H1 (cell line): ENCODE measurements at regions not wholly inside any gene's neighbourhood (a gene's known extent, or its start where the extent isn't known, plus 50 kb on each side); places are given as distances from the start of the nearest gene placed in this dataset.

Source experiments
- CTCF ChIA-PET: fragments of 300-600 bp; sonication (Branson Sonifier 250); formaldehyde crosslinking; loops from one replicate; lab custom pipeline; 2021; ENCODE audit not compliant: partially characterized antibody; lab: Charles Lee
- POLR2A ChIA-PET: fragments of 300-600 bp; sonication (Branson Sonifier 250); formaldehyde crosslinking; loops from one replicate; lab custom pipeline; 2021; ENCODE audit warnings: inconsistent platforms; ENCODE audit not compliant: partially characterized antibody; lab: Charles Lee
- DNase-seq, 2 experiments: peaks; one replicate each; pipeline versions ENCODE4 v3.0.0 to v3.0.0-alpha.2; 2010 to 2022; ENCODE audit warnings: low spot score in 2 of 2, low read depth in 1 of 2, mixed read lengths in 1 of 2
- FAIRE-seq: peaks from 2 replicates; lab custom pipeline; 2011; peaks lifted over from hg19 to GRCh38; lab: Jason Lieb, UNC
- H2AFZ ChIP-seq: 2 replicates; pipeline ENCODE4 v1.8.1; 2012; ENCODE audit warnings: low read length, inconsistent platforms
- H2AK5ac ChIP-seq: 2 replicates; pipeline ENCODE4 v1.6.1; 2013; ENCODE audit warnings: low read depth, low read length
- H2BK120ac ChIP-seq: replicated peaks from 2 replicates; pipeline ENCODE3; 2013; ENCODE audit warnings: low read depth, low read length, inconsistent platforms
- H2BK12ac ChIP-seq: 2 replicates; pipeline ENCODE4 v1.6.1; 2013; ENCODE audit warnings: low read depth, low read length
- H2BK15ac ChIP-seq: 2 replicates; pipeline ENCODE4 v1.6.1; 2013; ENCODE audit warnings: low read length
- H2BK20ac ChIP-seq: 2 replicates; pipeline ENCODE4 v1.6.1; 2013; ENCODE audit warnings: low read length
- H2BK5ac ChIP-seq: 2 replicates; pipeline ENCODE4 v1.6.1; 2013; ENCODE audit warnings: low read depth, low read length
- H3K14ac ChIP-seq: 2 replicates; pipeline ENCODE4 v1.6.1; 2013; ENCODE audit warnings: inconsistent platforms; ENCODE audit not compliant: insufficient read length
- H3K18ac ChIP-seq: 2 replicates; pipeline ENCODE4 v1.6.1; 2013; ENCODE audit warnings: low read length; ENCODE audit errors: extremely low read depth
- H3K23ac ChIP-seq: 2 replicates; pipeline ENCODE4 v1.6.1; 2013; ENCODE audit warnings: inconsistent platforms; ENCODE audit not compliant: insufficient read length
- H3K23me2 ChIP-seq: 2 replicates; pipeline ENCODE4 v1.6.1; 2013; ENCODE audit warnings: low read depth, low read length
- H3K27ac ChIP-seq: 2 replicates; pipeline ENCODE4 v1.6.1; 2011; ENCODE audit warnings: low read depth, low read length, inconsistent platforms
- H3K27me3 ChIP-seq, 4 experiments: replicated peaks in 1 of 4; 1 replicate in 1 of 4; 2 replicates in 3 of 4; pipeline versions ENCODE4 v1.6.1 to v1.8.1; 2011 to 2013; ENCODE audit warnings: low read length in 3 of 4, mild to moderate bottlenecking in 3 of 4, inconsistent platforms in 2 of 4, mixed read lengths in 2 of 4, moderate library complexity in 1 of 4; ENCODE audit not compliant: control insufficient read depth in 3 of 4, insufficient read depth in 3 of 4; ENCODE audit errors: extremely low read depth in 1 of 4
- H3K36me3 ChIP-seq, 4 experiments: 2 replicates each; pipeline versions ENCODE4 v1.6.1 to v1.8.1; 2011 to 2013; ENCODE audit warnings: mild to moderate bottlenecking in 4 of 4, low read length in 3 of 4, moderate library complexity in 2 of 4, control low read depth in 1 of 4, inconsistent platforms in 1 of 4; ENCODE audit not compliant: insufficient read depth in 4 of 4, control insufficient read depth in 2 of 4
- H3K4ac ChIP-seq: replicated peaks from 2 replicates; pipeline ENCODE3; 2013; ENCODE audit warnings: low read length, low read depth, mixed read lengths, inconsistent platforms; ENCODE audit not compliant: insufficient read length
- H3K4me1 ChIP-seq, 4 experiments: replicated peaks in 1 of 4; 1 replicate in 1 of 4; 2 replicates in 3 of 4; pipeline versions ENCODE4 v1.6.1 to v1.8.1; 2011 to 2013; ENCODE audit warnings: low read length in 3 of 4, inconsistent platforms in 2 of 4, mixed read lengths in 1 of 4; ENCODE audit not compliant: insufficient read depth in 4 of 4, control insufficient read depth in 3 of 4
- H3K4me2 ChIP-seq, 2 experiments: 2 replicates each; pipeline versions ENCODE4 v1.6.1 to v1.8.1; 2011 to 2013; ENCODE audit warnings: low read depth in 2 of 2, low read length in 2 of 2, control low read depth in 1 of 2, inconsistent platforms in 1 of 2, mild to moderate bottlenecking in 1 of 2; ENCODE audit not compliant: insufficient read depth in 1 of 2
- H3K4me3 ChIP-seq, 4 experiments: fragments of 200-600, 300-600 bp in 1 of 4; sonication (generic), shearing (Covaris generic), sonication (Bioruptor Twin) in 1 of 4; 2 replicates each; pipeline versions ENCODE4 v1.5.1 to v1.8.1; 2011 to 2016; ENCODE audit warnings: low read length in 4 of 4, low read depth in 3 of 4, control low read depth in 2 of 4, inconsistent platforms in 2 of 4, mild to moderate bottlenecking in 2 of 4, mixed read lengths in 1 of 4, moderate library complexity in 1 of 4; ENCODE audit not compliant: insufficient read depth in 2 of 4; ENCODE audit errors: extremely low read depth in 1 of 4
- H3K56ac ChIP-seq: replicated peaks from 2 replicates; pipeline ENCODE3; 2013; ENCODE audit warnings: low read depth, mild to moderate bottlenecking, mixed read lengths, low read length, inconsistent platforms; ENCODE audit not compliant: insufficient read length
- H3K79me1 ChIP-seq: 2 replicates; pipeline ENCODE4 v1.6.1; 2013; ENCODE audit warnings: low read depth, low read length, control low read depth
- H3K79me2 ChIP-seq, 2 experiments: 2 replicates each; pipeline versions ENCODE4 v1.6.1 to v1.8.1; 2012 to 2013; ENCODE audit warnings: low read length in 2 of 2, mild to moderate bottlenecking in 2 of 2, inconsistent platforms in 1 of 2; ENCODE audit not compliant: insufficient read depth in 2 of 2, control insufficient read depth in 1 of 2
- H3K9ac ChIP-seq, 4 experiments: replicated peaks in 1 of 4; 1 replicate in 1 of 4; 2 replicates in 3 of 4; pipeline versions ENCODE4 v1.6.1 to v1.8.1; 2011 to 2013; ENCODE audit warnings: low read depth in 3 of 4, low read length in 3 of 4, control low read depth in 2 of 4, mild to moderate bottlenecking in 2 of 4, moderate library complexity in 2 of 4, inconsistent platforms in 1 of 4; ENCODE audit errors: extremely low read depth in 1 of 4
- H3K9me3 ChIP-seq, 2 experiments: 2 replicates each; pipeline versions ENCODE4 v1.6.1 to v1.8.1; 2012 to 2013; ENCODE audit warnings: mild to moderate bottlenecking in 2 of 2, moderate library complexity in 2 of 2, control low read depth in 1 of 2, inconsistent platforms in 1 of 2, low read depth in 1 of 2, low read length in 1 of 2, mixed read lengths in 1 of 2; ENCODE audit not compliant: insufficient read depth in 2 of 2
- H4K20me1 ChIP-seq, 2 experiments: replicated peaks in 1 of 2; 2 replicates each; pipeline versions ENCODE3 to v1.8.1; 2011 to 2013; ENCODE audit warnings: inconsistent platforms in 2 of 2, low read length in 2 of 2, mild to moderate bottlenecking in 1 of 2; ENCODE audit not compliant: insufficient read depth in 2 of 2, control insufficient read depth in 1 of 2
- H4K5ac ChIP-seq: 2 replicates; pipeline ENCODE4 v1.6.1; 2013; ENCODE audit warnings: low read length, low read depth, mixed read lengths, inconsistent platforms; ENCODE audit not compliant: insufficient read length
- H4K8ac ChIP-seq: 2 replicates; pipeline ENCODE4 v1.8.0; 2013; ENCODE audit warnings: mild to moderate bottlenecking, moderate library complexity, low read length, inconsistent platforms; ENCODE audit not compliant: insufficient read depth; ENCODE audit errors: extremely low read depth
- H4K91ac ChIP-seq: replicated peaks from 2 replicates; pipeline ENCODE3; 2013; ENCODE audit warnings: low read length, mixed read lengths, inconsistent platforms; ENCODE audit not compliant: insufficient read length
- BRCA1 ChIP-seq: IDR thresholded peaks from 2 replicates; pipeline ENCODE4 v1.6.1; 2012; ENCODE audit warnings: low read depth, low read length, improper control_type of control experiment
- CHD1 ChIP-seq: IDR thresholded peaks from 2 replicates; pipeline ENCODE4 v1.6.1; 2012; ENCODE audit warnings: low read depth, low read length, improper control_type of control experiment
- EZH2 ChIP-seq: fragments of 200-600 bp; sonication (generic); IDR thresholded peaks from 2 replicates; pipeline ENCODE4 v1.7.1; 2012; ENCODE audit warnings: low read depth, mild to moderate bottlenecking, moderate library complexity, low read length, inconsistent platforms; ENCODE audit not compliant: severe bottlenecking
- FOSL1 ChIP-seq: IDR thresholded peaks from 2 replicates; pipeline ENCODE4 v1.6.1; 2011; ENCODE audit warnings: mild to moderate bottlenecking, low read depth, low read length, moderate library complexity; ENCODE audit not compliant: insufficient read depth
- JUN ChIP-seq: IDR thresholded peaks from 2 replicates; pipeline ENCODE4 v1.6.1; 2011; ENCODE audit warnings: low read depth, mild to moderate bottlenecking, improper control_type of control experiment, low read length
- KDM1A ChIP-seq: fragments of 200-600, 300-600 bp; sonication (generic); IDR thresholded peaks from 2 replicates; pipeline ENCODE4 v1.7.1; 2016; ENCODE audit warnings: mild to moderate bottlenecking, low read length, borderline replicate concordance
- MAX ChIP-seq: IDR thresholded peaks from 2 replicates; pipeline ENCODE4 v1.6.1; 2012; ENCODE audit warnings: inconsistent platforms
- POLR2AphosphoS5 ChIP-seq: IDR thresholded peaks from 2 replicates; pipeline ENCODE4 v1.6.1; 2011; ENCODE audit warnings: low read depth, low read length
- RBBP5 ChIP-seq: IDR thresholded peaks from 2 replicates; pipeline ENCODE4 v1.7.1; 2012; ENCODE audit warnings: low read depth, mild to moderate bottlenecking, inconsistent platforms, low read length, moderate library complexity, borderline replicate concordance
- RXRA ChIP-seq: IDR thresholded peaks from 2 replicates; pipeline ENCODE4 v1.6.1; 2011; ENCODE audit warnings: low read depth, mild to moderate bottlenecking, low read length, moderate library complexity; ENCODE audit not compliant: insufficient read depth
- SAP30 ChIP-seq: fragments of 300-600 bp; sonication (generic); IDR thresholded peaks from 2 replicates; pipeline ENCODE4 v1.7.1; 2012; ENCODE audit warnings: low read length, moderate library complexity, mild to moderate bottlenecking, inconsistent platforms; ENCODE audit not compliant: insufficient read depth, insufficient replicate concordance
- SP2 ChIP-seq: IDR thresholded peaks from 2 replicates; pipeline ENCODE4 v1.6.1; 2012; ENCODE audit warnings: mild to moderate bottlenecking, low read length, inconsistent platforms
- TBP ChIP-seq: IDR thresholded peaks from 2 replicates; pipeline ENCODE4 v1.6.1; 2011; ENCODE audit warnings: low read depth, low read length, improper control_type of control experiment
- USF2 ChIP-seq: IDR thresholded peaks from 2 replicates; pipeline ENCODE4 v1.6.1; 2011; ENCODE audit warnings: low read length, improper control_type of control experiment
- YY1 ChIP-seq: IDR thresholded peaks from 2 replicates; pipeline ENCODE4 v1.6.1; 2011; ENCODE audit warnings: low read depth, mild to moderate bottlenecking, low read length
- WGBS, 2 experiments: shearing (Covaris generic) in 1 of 2; methylation state at CpG; one replicate each; pipeline versions ENCODE4 v1.1.6 to v1.1.7; 2013 to 2015; ENCODE audit warnings: low lambda C conversion rate in 2 of 2, mixed read lengths in 2 of 2, inconsistent platforms in 1 of 2, low coverage in 1 of 2, missing lambda C conversion rate in 1 of 2; ENCODE audit not compliant: insufficient replicate concordance in 2 of 2, insufficient coverage in 1 of 2, insufficient read length in 1 of 2; ENCODE audit errors: extremely low coverage in 1 of 2, missing lambda C conversion rate in 1 of 2; 5-methylcytosine and 5-hydroxymethylcytosine counted together

DNA sequence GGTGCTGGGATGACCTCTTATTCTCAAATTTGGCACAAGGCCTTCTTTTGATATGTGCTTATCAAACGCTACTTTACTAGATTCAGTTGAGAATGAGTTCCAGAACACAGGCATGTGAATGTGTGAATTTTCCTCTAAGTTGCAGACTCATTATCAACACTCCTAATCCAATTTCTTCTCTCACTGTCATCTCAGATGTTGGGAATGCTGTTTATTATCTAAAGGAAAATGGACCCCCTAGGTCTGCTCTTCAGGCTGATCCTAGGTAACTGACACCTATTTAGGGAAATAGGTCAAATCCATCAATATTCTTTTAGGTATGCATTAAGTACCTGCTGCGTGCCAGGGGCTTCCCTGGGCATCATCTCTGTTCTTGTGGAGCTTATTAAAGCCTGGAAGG is 215.0 kb upstream of the NOX3 start:
- no peaks in the 10 kb centered on the region for H4K20me1 ChIP-seq
- no peaks in the 10 kb centered on the region for H3K79me1 ChIP-seq
- no peak overlapping the region for H3K4ac ChIP-seq
- no peaks in the 10 kb centered on the region for H3K79me2 ChIP-seq
- H4K91ac ChIP-seq, result no peak overlapping the region
- no peak overlapping the region for H3K4me3 ChIP-seq
- no peak overlapping the region for H3K23ac ChIP-seq
- no peak overlapping the region for H3K18ac ChIP-seq
- H2AFZ ChIP-seq, result no peak overlapping the region
- H2BK120ac ChIP-seq, result no peak overlapping the region
- no peaks in the 10 kb centered on the region for H3K9me3 ChIP-seq
- H3K14ac ChIP-seq, result no peak overlapping the region
- H3K4me1 ChIP-seq, result no peaks in the 10 kb centered on the region
- no peak overlapping the region for H3K56ac ChIP-seq
- no peaks in the 10 kb centered on the region for H3K36me3 ChIP-seq
- H2AK5ac ChIP-seq, result no peak overlapping the region
- H2BK15ac ChIP-seq, result no peak overlapping the region
- H3K27ac ChIP-seq, result no peak overlapping the region
- H2BK20ac ChIP-seq, result no peak overlapping the region
- POLR2A ChIA-PET, result no interaction called here
- H3K9ac ChIP-seq, result no peak overlapping the region
- no peak overlapping the region for H3K4me2 ChIP-seq
- no peak for FAIRE-seq
- CTCF ChIA-PET, result no interaction called here
- no peak overlapping the region for H2BK5ac ChIP-seq
- DNase-seq, result no peak
- H3K23me2 ChIP-seq, result no peaks in the 10 kb centered on the region
- H4K5ac ChIP-seq, result no peak overlapping the region
- H4K8ac ChIP-seq, result no peak overlapping the region
- no peak overlapping the region for H2BK12ac ChIP-seq
- no peaks in the 10 kb centered on the region for H3K27me3 ChIP-seq
- 91% methylated on average over 2 of the region's 2 CpGs; no CpG with 5 or more reads in 1 of the 2 experiments for WGBS, 2 experiments
- no peak for TF ChIP-seq TBP
- no peak for TF ChIP-seq RBBP5
- no peak for TF ChIP-seq SAP30
- no peak for TF ChIP-seq KDM1A
- TF ChIP-seq JUN, result no peak
- TF ChIP-seq FOSL1, result no peak
- TF ChIP-seq EZH2, result no peak
- TF ChIP-seq BRCA1, result no peak
- TF ChIP-seq USF2, result no peak
- TF ChIP-seq SP2, result no peak
- no peak for TF ChIP-seq MAX
- no peak for TF ChIP-seq RXRA
- TF ChIP-seq CHD1, result no peak
- TF ChIP-seq YY1, result no peak
- TF ChIP-seq POLR2AphosphoS5, result no peak
